ENCODE measurements at regions not wholly inside any gene's neighbourhood (a gene's known extent, or its start where the extent isn't known, plus 50 kb on each side); places are given as distances from the start of the nearest gene placed in this dataset.

DNA sequence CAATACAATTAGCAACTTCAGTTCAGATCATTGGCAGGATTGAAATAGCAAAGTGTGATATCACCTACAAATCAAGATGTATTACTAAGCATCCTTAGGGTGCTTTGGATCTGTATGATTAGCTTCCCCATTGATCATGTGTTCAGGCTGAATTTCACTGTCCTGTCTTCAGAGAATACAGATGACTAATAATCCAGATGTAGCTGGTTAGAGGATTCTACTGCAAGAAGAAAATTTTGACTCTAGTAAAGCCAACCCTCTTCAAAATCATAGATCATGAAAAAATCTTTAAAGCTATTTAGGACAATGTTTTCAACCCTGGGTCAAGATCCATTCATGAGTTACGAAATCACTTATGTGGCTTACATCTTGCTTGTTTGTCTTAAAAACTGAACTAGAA, 184.4 kb downstream of the PTGER3 start:
- Histone ChIP-seq H3K36me3 (no peaks in the 10 kb centered on the region), H3K27me3 (no peaks in the 10 kb centered on the region), H3K4me1 (no peaks in the 10 kb centered on the region), H3K9me3 (no peaks in the 10 kb centered on the region), H3K4me3 (ENCODE audit: low read depth, low read length) (no peak overlapping the region)
- no peak for DNase-seq
- TF ChIP-seq, protein P1, sequence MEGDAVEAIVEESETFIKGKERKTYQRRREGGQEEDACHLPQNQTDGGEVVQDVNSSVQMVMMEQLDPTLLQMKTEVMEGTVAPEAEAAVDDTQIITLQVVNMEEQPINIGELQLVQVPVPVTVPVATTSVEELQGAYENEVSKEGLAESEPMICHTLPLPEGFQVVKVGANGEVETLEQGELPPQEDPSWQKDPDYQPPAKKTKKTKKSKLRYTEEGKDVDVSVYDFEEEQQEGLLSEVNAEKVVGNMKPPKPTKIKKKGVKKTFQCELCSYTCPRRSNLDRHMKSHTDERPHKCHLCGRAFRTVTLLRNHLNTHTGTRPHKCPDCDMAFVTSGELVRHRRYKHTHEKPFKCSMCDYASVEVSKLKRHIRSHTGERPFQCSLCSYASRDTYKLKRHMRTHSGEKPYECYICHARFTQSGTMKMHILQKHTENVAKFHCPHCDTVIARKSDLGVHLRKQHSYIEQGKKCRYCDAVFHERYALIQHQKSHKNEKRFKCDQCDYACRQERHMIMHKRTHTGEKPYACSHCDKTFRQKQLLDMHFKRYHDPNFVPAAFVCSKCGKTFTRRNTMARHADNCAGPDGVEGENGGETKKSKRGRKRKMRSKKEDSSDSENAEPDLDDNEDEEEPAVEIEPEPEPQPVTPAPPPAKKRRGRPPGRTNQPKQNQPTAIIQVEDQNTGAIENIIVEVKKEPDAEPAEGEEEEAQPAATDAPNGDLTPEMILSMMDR (IDR thresholded peaks at IDR 0.05; ENCODE audit: low read depth, low read length) = no peak

DNA sequence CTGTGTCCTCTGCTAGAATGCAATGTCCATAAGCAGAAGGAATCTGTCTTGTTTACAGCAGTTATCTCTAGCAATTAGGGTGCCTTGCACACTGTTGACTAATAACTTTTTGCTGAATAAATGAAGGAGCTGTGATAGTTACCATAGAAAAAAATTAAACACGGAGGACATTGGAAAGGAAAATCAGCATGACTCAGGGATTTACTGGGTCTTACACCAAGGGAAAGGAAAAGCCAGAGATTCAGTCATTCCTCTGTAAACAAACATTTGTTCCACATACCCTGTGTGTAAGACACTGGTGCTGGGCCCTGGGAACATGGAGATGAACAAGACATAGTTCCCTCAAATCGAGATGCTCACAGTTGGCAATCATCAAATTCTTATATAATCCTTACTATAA, 183.3 kb downstream of the PTGER3 start:
- no peaks in the 10 kb centered on the region for H3K9me3 ChIP-seq
- no peak for DNase-seq
- H3K36me3 ChIP-seq = no peaks in the 10 kb centered on the region
- H3K4me3 ChIP-seq (ENCODE audit: low read depth, low read length) = no peak overlapping the region
- no peaks in the 10 kb centered on the region for H3K4me1 ChIP-seq
- H3K27me3 ChIP-seq = no peaks in the 10 kb centered on the region
- TF ChIP-seq, protein P1 (IDR thresholded peaks at IDR 0.05; ENCODE audit: low read depth, low read length) = no peak

DNA sequence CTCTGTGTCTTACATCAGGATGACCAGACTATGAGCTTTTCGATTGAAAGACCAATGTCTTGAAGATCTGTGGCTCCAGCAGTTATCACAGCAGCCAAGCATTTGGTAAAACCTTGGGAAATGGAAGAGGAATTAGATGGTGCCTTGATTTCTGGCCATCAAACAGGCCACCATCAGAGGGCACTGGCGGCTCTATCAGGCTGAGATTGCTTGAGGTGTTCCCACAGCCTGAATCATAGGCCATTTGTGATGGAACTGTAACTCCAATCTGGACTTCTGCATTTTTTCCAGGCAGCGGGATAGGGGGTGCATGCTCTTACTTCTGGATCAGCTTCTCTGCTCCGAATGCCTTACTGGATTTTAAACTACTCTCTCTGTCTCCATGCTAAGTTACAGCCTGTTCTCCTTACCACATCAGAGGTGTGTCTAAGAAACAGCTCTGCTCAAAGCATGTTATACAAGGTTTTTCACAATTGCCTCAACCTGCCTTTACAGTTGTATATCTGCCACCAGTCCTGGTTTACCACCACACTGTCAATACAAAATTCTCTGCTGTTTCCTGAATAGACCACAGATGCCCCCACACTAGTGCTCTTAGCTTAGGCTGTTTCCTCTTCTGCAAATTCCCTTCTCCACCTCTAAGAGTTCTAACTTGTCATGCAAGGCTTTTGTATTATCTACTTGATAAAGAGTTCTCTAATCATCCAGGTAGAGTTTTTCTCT, 180.9 kb downstream of the PTGER3 start:
- Histone ChIP-seq H3K9me3 (no peaks in the 10 kb centered on the region), H3K27me3 (no peaks in the 10 kb centered on the region), H3K4me1 (no peaks in the 10 kb centered on the region), H3K36me3 (no peaks in the 10 kb centered on the region), H3K4me3 (ENCODE audit: low read depth, low read length) (no peak overlapping the region)
- TF ChIP-seq, protein P1 (IDR thresholded peaks at IDR 0.05; ENCODE audit: low read depth, low read length) = peak; percentile 45
- peak; percentile 14 for DNase-seq

DNA sequence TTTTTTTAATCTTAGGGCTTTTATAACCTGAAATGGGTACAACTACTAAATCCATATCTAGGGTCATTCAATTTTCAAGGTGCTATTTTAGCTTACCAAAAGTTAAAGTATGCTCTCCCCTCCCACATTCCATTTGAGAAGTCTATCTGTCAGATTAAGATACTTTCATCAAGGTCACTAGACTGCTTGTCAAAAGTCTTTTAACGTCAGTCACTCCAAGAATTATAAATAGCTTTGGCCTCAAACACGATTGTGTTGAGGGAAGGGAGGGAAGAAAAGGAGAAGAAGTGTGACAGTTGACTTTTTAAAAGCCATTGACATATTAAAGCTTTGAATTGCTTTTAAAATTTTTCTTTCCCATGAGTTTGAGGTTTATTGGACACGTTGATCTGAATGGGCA, 175.8 kb downstream of the PTGER3 start:
- Histone ChIP-seq H3K9me3 (no peaks in the 10 kb centered on the region), H3K27me3 (no peaks in the 10 kb centered on the region), H3K36me3 (no peaks in the 10 kb centered on the region), H3K4me1 (no peaks in the 10 kb centered on the region), H3K4me3 (ENCODE audit: low read depth, low read length) (no peak overlapping the region)
- no peak for DNase-seq
- TF ChIP-seq, protein P1 (IDR thresholded peaks at IDR 0.05; ENCODE audit: low read depth, low read length) = no peak

DNA sequence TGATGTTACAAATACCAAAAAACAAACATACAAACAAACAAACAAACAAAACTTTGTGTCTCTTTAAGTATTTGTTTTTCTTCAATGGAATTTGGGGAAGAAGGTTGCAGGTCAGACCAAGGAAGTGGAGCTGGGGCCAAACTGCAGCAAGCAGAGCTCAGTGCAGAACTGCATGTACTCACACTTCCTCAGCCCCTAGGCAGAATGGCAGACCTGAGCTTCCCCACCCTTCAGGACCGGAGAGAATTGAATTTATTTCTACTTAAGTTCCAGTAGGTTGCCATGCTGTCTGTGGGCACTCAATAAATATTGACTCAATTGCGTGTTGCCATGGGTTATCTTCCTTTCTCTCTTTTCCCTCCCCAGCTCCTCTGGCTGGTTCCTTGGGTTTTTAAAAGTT, 173.6 kb downstream of the PTGER3 start:
- Histone ChIP-seq H3K4me1 (no peaks in the 10 kb centered on the region), H3K9me3 (no peaks in the 10 kb centered on the region), H3K36me3 (no peaks in the 10 kb centered on the region), H3K4me3 (ENCODE audit: low read depth, low read length) (no peak overlapping the region), H3K27me3 (no peaks in the 10 kb centered on the region)
- TF ChIP-seq, protein P1 (IDR thresholded peaks at IDR 0.05; ENCODE audit: low read depth, low read length) = no peak
- no peak for DNase-seq

DNA sequence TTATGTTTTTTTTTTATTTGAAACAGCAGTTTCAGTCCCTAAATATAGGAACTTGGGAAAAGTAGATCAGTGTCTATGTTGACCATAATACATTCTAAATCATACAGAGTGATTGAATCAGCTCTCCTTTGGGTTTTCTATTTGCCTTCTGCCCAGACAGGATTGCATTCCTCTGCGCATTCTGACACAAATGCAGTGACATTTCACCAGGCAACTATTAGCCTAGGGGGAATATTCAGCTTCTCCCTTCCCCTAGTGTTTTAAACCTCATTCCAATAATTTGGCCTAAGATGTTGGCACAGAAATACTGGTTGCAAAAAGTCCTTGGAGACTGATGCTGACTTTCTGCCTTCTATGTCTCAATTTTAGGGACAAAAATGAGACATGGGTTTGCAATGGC, 172.8 kb downstream of the PTGER3 start:
- DNase-seq = no peak
- Histone ChIP-seq H3K36me3 (no peaks in the 10 kb centered on the region), H3K27me3 (no peaks in the 10 kb centered on the region), H3K4me3 (ENCODE audit: low read depth, low read length) (no peak overlapping the region), H3K9me3 (no peaks in the 10 kb centered on the region), H3K4me1 (no peaks in the 10 kb centered on the region)
- TF ChIP-seq, protein P1 (IDR thresholded peaks at IDR 0.05; ENCODE audit: low read depth, low read length) = no peak

Measured in BE2C (cell line).